ENCODE measurements at regions not wholly inside any gene's neighbourhood (a gene's known extent, or its start where the extent isn't known, plus 50 kb on each side); places are given as distances from the start of the nearest gene placed in this dataset.

GRCh38 chr4:160450876-160451275, 1348.0 kb downstream of the RAPGEF2 start:
- TF ChIP-seq CTCF (IDR thresholded peaks at IDR 0.05): no peak
- no peak for TF ChIP-seq POLR2AphosphoS5 (IDR thresholded peaks at IDR 0.05; ENCODE audit: low read depth, low read length)
- no peak for TF ChIP-seq TCF7L2 (IDR thresholded peaks at IDR 0.05; ENCODE audit: low read depth, low read length)

Measured in Panc1 (cell line).